H1 (cell line): ENCODE measurements at regions not wholly inside any gene's neighbourhood (a gene's known extent, or its start where the extent isn't known, plus 50 kb on each side); places are given as distances from the start of the nearest gene placed in this dataset.

Experiments
- CTCF ChIA-PET: fragments of 300-600 bp; sonication (Branson Sonifier 250); formaldehyde crosslinking; loops from one replicate; lab custom pipeline; 2021; ENCODE audit not compliant: partially characterized antibody; lab: Charles Lee
- POLR2A ChIA-PET: fragments of 300-600 bp; sonication (Branson Sonifier 250); formaldehyde crosslinking; loops from one replicate; lab custom pipeline; 2021; ENCODE audit warnings: inconsistent platforms; ENCODE audit not compliant: partially characterized antibody; lab: Charles Lee
- DNase-seq, 2 experiments: peaks; one replicate each; pipeline versions ENCODE4 v3.0.0 to v3.0.0-alpha.2; 2010 to 2022; ENCODE audit warnings: low spot score in 2 of 2, low read depth in 1 of 2, mixed read lengths in 1 of 2
- FAIRE-seq: peaks from 2 replicates; lab custom pipeline; 2011; peaks lifted over from hg19 to GRCh38; lab: Jason Lieb, UNC
- H2AFZ ChIP-seq: 2 replicates; pipeline ENCODE4 v1.8.1; 2012; ENCODE audit warnings: low read length, inconsistent platforms
- H2AK5ac ChIP-seq: 2 replicates; pipeline ENCODE4 v1.6.1; 2013; ENCODE audit warnings: low read depth, low read length
- H2BK120ac ChIP-seq: replicated peaks from 2 replicates; pipeline ENCODE3; 2013; ENCODE audit warnings: low read depth, low read length, inconsistent platforms
- H2BK12ac ChIP-seq: 2 replicates; pipeline ENCODE4 v1.6.1; 2013; ENCODE audit warnings: low read depth, low read length
- H2BK15ac ChIP-seq: 2 replicates; pipeline ENCODE4 v1.6.1; 2013; ENCODE audit warnings: low read length
- H2BK20ac ChIP-seq: 2 replicates; pipeline ENCODE4 v1.6.1; 2013; ENCODE audit warnings: low read length
- H2BK5ac ChIP-seq: 2 replicates; pipeline ENCODE4 v1.6.1; 2013; ENCODE audit warnings: low read depth, low read length
- H3K14ac ChIP-seq: 2 replicates; pipeline ENCODE4 v1.6.1; 2013; ENCODE audit warnings: inconsistent platforms; ENCODE audit not compliant: insufficient read length
- H3K18ac ChIP-seq: 2 replicates; pipeline ENCODE4 v1.6.1; 2013; ENCODE audit warnings: low read length; ENCODE audit errors: extremely low read depth
- H3K23ac ChIP-seq: 2 replicates; pipeline ENCODE4 v1.6.1; 2013; ENCODE audit warnings: inconsistent platforms; ENCODE audit not compliant: insufficient read length
- H3K23me2 ChIP-seq: 2 replicates; pipeline ENCODE4 v1.6.1; 2013; ENCODE audit warnings: low read depth, low read length
- H3K27ac ChIP-seq: 2 replicates; pipeline ENCODE4 v1.6.1; 2011; ENCODE audit warnings: low read depth, low read length, inconsistent platforms
- H3K27me3 ChIP-seq, 4 experiments: replicated peaks in 1 of 4; 1 replicate in 1 of 4; 2 replicates in 3 of 4; pipeline versions ENCODE4 v1.6.1 to v1.8.1; 2011 to 2013; ENCODE audit warnings: low read length in 3 of 4, mild to moderate bottlenecking in 3 of 4, inconsistent platforms in 2 of 4, mixed read lengths in 2 of 4, moderate library complexity in 1 of 4; ENCODE audit not compliant: control insufficient read depth in 3 of 4, insufficient read depth in 3 of 4; ENCODE audit errors: extremely low read depth in 1 of 4
- H3K36me3 ChIP-seq, 4 experiments: 2 replicates each; pipeline versions ENCODE4 v1.6.1 to v1.8.1; 2011 to 2013; ENCODE audit warnings: mild to moderate bottlenecking in 4 of 4, low read length in 3 of 4, moderate library complexity in 2 of 4, control low read depth in 1 of 4, inconsistent platforms in 1 of 4; ENCODE audit not compliant: insufficient read depth in 4 of 4, control insufficient read depth in 2 of 4
- H3K4ac ChIP-seq: replicated peaks from 2 replicates; pipeline ENCODE3; 2013; ENCODE audit warnings: low read length, low read depth, mixed read lengths, inconsistent platforms; ENCODE audit not compliant: insufficient read length
- H3K4me1 ChIP-seq, 4 experiments: replicated peaks in 1 of 4; 1 replicate in 1 of 4; 2 replicates in 3 of 4; pipeline versions ENCODE4 v1.6.1 to v1.8.1; 2011 to 2013; ENCODE audit warnings: low read length in 3 of 4, inconsistent platforms in 2 of 4, mixed read lengths in 1 of 4; ENCODE audit not compliant: insufficient read depth in 4 of 4, control insufficient read depth in 3 of 4
- H3K4me2 ChIP-seq, 2 experiments: 2 replicates each; pipeline versions ENCODE4 v1.6.1 to v1.8.1; 2011 to 2013; ENCODE audit warnings: low read depth in 2 of 2, low read length in 2 of 2, control low read depth in 1 of 2, inconsistent platforms in 1 of 2, mild to moderate bottlenecking in 1 of 2; ENCODE audit not compliant: insufficient read depth in 1 of 2
- H3K4me3 ChIP-seq, 4 experiments: fragments of 200-600, 300-600 bp in 1 of 4; sonication (generic), shearing (Covaris generic), sonication (Bioruptor Twin) in 1 of 4; 2 replicates each; pipeline versions ENCODE4 v1.5.1 to v1.8.1; 2011 to 2016; ENCODE audit warnings: low read length in 4 of 4, low read depth in 3 of 4, control low read depth in 2 of 4, inconsistent platforms in 2 of 4, mild to moderate bottlenecking in 2 of 4, mixed read lengths in 1 of 4, moderate library complexity in 1 of 4; ENCODE audit not compliant: insufficient read depth in 2 of 4; ENCODE audit errors: extremely low read depth in 1 of 4
- H3K56ac ChIP-seq: replicated peaks from 2 replicates; pipeline ENCODE3; 2013; ENCODE audit warnings: low read depth, mild to moderate bottlenecking, mixed read lengths, low read length, inconsistent platforms; ENCODE audit not compliant: insufficient read length
- H3K79me1 ChIP-seq: 2 replicates; pipeline ENCODE4 v1.6.1; 2013; ENCODE audit warnings: low read depth, low read length, control low read depth
- H3K79me2 ChIP-seq, 2 experiments: 2 replicates each; pipeline versions ENCODE4 v1.6.1 to v1.8.1; 2012 to 2013; ENCODE audit warnings: low read length in 2 of 2, mild to moderate bottlenecking in 2 of 2, inconsistent platforms in 1 of 2; ENCODE audit not compliant: insufficient read depth in 2 of 2, control insufficient read depth in 1 of 2
- H3K9ac ChIP-seq, 4 experiments: replicated peaks in 1 of 4; 1 replicate in 1 of 4; 2 replicates in 3 of 4; pipeline versions ENCODE4 v1.6.1 to v1.8.1; 2011 to 2013; ENCODE audit warnings: low read depth in 3 of 4, low read length in 3 of 4, control low read depth in 2 of 4, mild to moderate bottlenecking in 2 of 4, moderate library complexity in 2 of 4, inconsistent platforms in 1 of 4; ENCODE audit errors: extremely low read depth in 1 of 4
- H3K9me3 ChIP-seq, 2 experiments: 2 replicates each; pipeline versions ENCODE4 v1.6.1 to v1.8.1; 2012 to 2013; ENCODE audit warnings: mild to moderate bottlenecking in 2 of 2, moderate library complexity in 2 of 2, control low read depth in 1 of 2, inconsistent platforms in 1 of 2, low read depth in 1 of 2, low read length in 1 of 2, mixed read lengths in 1 of 2; ENCODE audit not compliant: insufficient read depth in 2 of 2
- H4K20me1 ChIP-seq, 2 experiments: replicated peaks in 1 of 2; 2 replicates each; pipeline versions ENCODE3 to v1.8.1; 2011 to 2013; ENCODE audit warnings: inconsistent platforms in 2 of 2, low read length in 2 of 2, mild to moderate bottlenecking in 1 of 2; ENCODE audit not compliant: insufficient read depth in 2 of 2, control insufficient read depth in 1 of 2
- H4K5ac ChIP-seq: 2 replicates; pipeline ENCODE4 v1.6.1; 2013; ENCODE audit warnings: low read length, low read depth, mixed read lengths, inconsistent platforms; ENCODE audit not compliant: insufficient read length
- H4K8ac ChIP-seq: 2 replicates; pipeline ENCODE4 v1.8.0; 2013; ENCODE audit warnings: mild to moderate bottlenecking, moderate library complexity, low read length, inconsistent platforms; ENCODE audit not compliant: insufficient read depth; ENCODE audit errors: extremely low read depth
- H4K91ac ChIP-seq: replicated peaks from 2 replicates; pipeline ENCODE3; 2013; ENCODE audit warnings: low read length, mixed read lengths, inconsistent platforms; ENCODE audit not compliant: insufficient read length
- CTBP2 ChIP-seq: IDR thresholded peaks from 2 replicates; pipeline ENCODE4 v1.7.0; 2011; ENCODE audit warnings: borderline replicate concordance, mild to moderate bottlenecking, moderate library complexity, mixed read lengths, low read length; ENCODE audit not compliant: insufficient read depth, insufficient read length
- EP300 ChIP-seq, 2 experiments: IDR thresholded peaks; 1 replicate in 1 of 2; 2 replicates in 1 of 2; pipeline ENCODE4 v1.6.1; 2011 to 2012; ENCODE audit warnings: low read depth in 2 of 2, low read length in 2 of 2, mild to moderate bottlenecking in 2 of 2, borderline replicate concordance in 1 of 2, inconsistent platforms in 1 of 2, moderate library complexity in 1 of 2
- GABPA ChIP-seq: IDR thresholded peaks from 2 replicates; pipeline ENCODE4 v1.6.1; 2011; ENCODE audit warnings: mild to moderate bottlenecking, low read length, moderate library complexity, borderline replicate concordance; ENCODE audit not compliant: insufficient read depth
- JUND ChIP-seq: IDR thresholded peaks from 2 replicates; pipeline ENCODE4 v1.6.1; 2011; ENCODE audit warnings: mild to moderate bottlenecking, improper control_type of control experiment, low read length
- PHF8 ChIP-seq: fragments of 200-600 bp; sonication (generic); conservative IDR thresholded peaks from 2 replicates; pipeline ENCODE4 v1.7.1; 2012; ENCODE audit warnings: low read depth, mild to moderate bottlenecking, inconsistent platforms, low read length, moderate library complexity
- RBBP5 ChIP-seq: IDR thresholded peaks from 2 replicates; pipeline ENCODE4 v1.7.1; 2012; ENCODE audit warnings: low read depth, mild to moderate bottlenecking, inconsistent platforms, low read length, moderate library complexity, borderline replicate concordance
- RNF2 ChIP-seq: fragments of 200-900, 300-1000 bp; sonication (generic); IDR thresholded peaks from 2 replicates; pipeline ENCODE4 v1.7.1; 2016; ENCODE audit warnings: borderline replicate concordance, low read depth, mild to moderate bottlenecking, antibody characterized with exemption, low read length; ENCODE audit not compliant: poor library complexity, severe bottlenecking; ENCODE audit errors: missing control alignments
- SP1 ChIP-seq: IDR thresholded peaks from 2 replicates; pipeline ENCODE4 v1.6.1; 2011; ENCODE audit warnings: low read depth, low read length
- SUZ12 ChIP-seq: fragments of 200-600 bp; sonication (generic); IDR thresholded peaks from 2 replicates; pipeline ENCODE4 v1.6.1; 2012; ENCODE audit warnings: mild to moderate bottlenecking, inconsistent platforms, low read length, moderate library complexity, mixed read lengths
- TCF12 ChIP-seq: IDR thresholded peaks from 2 replicates; pipeline ENCODE4 v1.6.1; 2011; ENCODE audit warnings: low read depth, mild to moderate bottlenecking, low read length
- WGBS, 2 experiments: shearing (Covaris generic) in 1 of 2; methylation state at CpG; one replicate each; pipeline versions ENCODE4 v1.1.6 to v1.1.7; 2013 to 2015; ENCODE audit warnings: low lambda C conversion rate in 2 of 2, mixed read lengths in 2 of 2, inconsistent platforms in 1 of 2, low coverage in 1 of 2, missing lambda C conversion rate in 1 of 2; ENCODE audit not compliant: insufficient replicate concordance in 2 of 2, insufficient coverage in 1 of 2, insufficient read length in 1 of 2; ENCODE audit errors: extremely low coverage in 1 of 2, missing lambda C conversion rate in 1 of 2; 5-methylcytosine and 5-hydroxymethylcytosine counted together
- TF ChIP-seq, protein P1 (sequence below), 3 experiments: IDR thresholded peaks; 1 replicate in 2 of 3; 2 replicates in 1 of 3; pipeline versions ENCODE4 v1.5.1 to v1.6.1; 2011; ENCODE audit warnings: low read length in 3 of 3, mild to moderate bottlenecking in 3 of 3, inconsistent platforms in 2 of 3, low read depth in 1 of 3, moderate library complexity in 1 of 3; ENCODE audit not compliant: insufficient read depth in 1 of 3; ENCODE audit errors: control extremely low read depth in 1 of 3

DNA sequence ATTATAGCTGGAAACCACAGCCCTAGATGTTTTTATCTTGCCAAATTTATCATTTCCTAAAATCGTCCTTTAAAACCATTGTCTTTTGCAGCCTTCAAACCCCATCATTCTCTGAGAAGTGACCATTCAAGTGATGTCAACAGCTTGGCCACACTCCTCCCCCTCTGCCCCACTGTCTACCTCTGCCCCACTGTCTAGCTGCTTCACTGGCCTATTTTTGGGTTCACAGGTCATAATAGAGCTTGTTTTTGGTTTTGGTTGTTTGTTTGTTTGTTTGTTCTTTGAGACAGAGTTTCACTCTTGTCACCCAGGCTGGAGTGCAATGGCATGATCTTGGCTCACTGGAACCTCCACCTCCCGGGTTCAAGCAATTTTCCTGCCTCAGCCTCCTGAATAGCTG is 93.2 kb upstream of the IL12A start:
- Histone ChIP-seq H3K9me3 (no peaks in the 10 kb centered on the region), H3K14ac (no peak overlapping the region), H3K27ac (no peak overlapping the region), H3K23me2 (no peaks in the 10 kb centered on the region), H3K79me2 (no peaks in the 10 kb centered on the region), H3K36me3 (peaks cover 0 to 8% (median 5%) of the 10 kb centered on the region in 4 experiments; a peak in 4 of 8 replicates), H2BK15ac (no peak overlapping the region), H2AK5ac (no peak overlapping the region), H3K56ac (no peak overlapping the region), H3K4ac (no peak overlapping the region), H2BK120ac (no peak overlapping the region), H3K79me1 (no peaks in the 10 kb centered on the region), H2BK12ac (no peak overlapping the region), H3K4me1 (no peaks in the 10 kb centered on the region), H4K91ac (no peak overlapping the region), H3K4me2 (no peak overlapping the region), H4K8ac (no peak overlapping the region), H3K23ac (no peak overlapping the region), H2BK20ac (no peak overlapping the region), H2AFZ (no peak overlapping the region), H3K27me3 (no peaks in the 10 kb centered on the region), H4K20me1 (peaks cover 0 to 2% of the 10 kb centered on the region in 2 experiments), H4K5ac (no peak overlapping the region), H3K9ac (no peak overlapping the region), H3K4me3 (no peak overlapping the region), H2BK5ac (no peak overlapping the region), H3K18ac (no peak overlapping the region)
- POLR2A ChIA-PET: interaction anchor here (1.1 kb wide), 1 partner anchor 10 kb away, joined by 3 read pairs; no protein-coding TSS in a partner anchor
- DNase-seq (no peak), FAIRE-seq (no peak)
- CTCF ChIA-PET: interaction anchor here (0.5 to 3.4 kb wide), 8 partner anchors 10 to 1601 kb away, joined by 3 to 27 read pairs (median 5); partner anchors contain the start of gene IL12A
- 78% methylated on average over 2 of the region's 2 CpGs; no CpG with 5 or more reads in 1 of the 2 experiments for WGBS, 2 experiments
- no peak for TF ChIP-seq GABPA
- no peak for TF ChIP-seq TCF12
- no peak for TF ChIP-seq RNF2
- no peak for TF ChIP-seq SUZ12
- TF ChIP-seq CTBP2: no peak
- no peak for TF ChIP-seq EP300 (IDR thresholded peaks at IDR 0.05; ENCODE audit: borderline replicate concordance in 1 of 2, low read depth in 2 of 2, low read length in 2 of 2)
- TF ChIP-seq, protein P1, sequence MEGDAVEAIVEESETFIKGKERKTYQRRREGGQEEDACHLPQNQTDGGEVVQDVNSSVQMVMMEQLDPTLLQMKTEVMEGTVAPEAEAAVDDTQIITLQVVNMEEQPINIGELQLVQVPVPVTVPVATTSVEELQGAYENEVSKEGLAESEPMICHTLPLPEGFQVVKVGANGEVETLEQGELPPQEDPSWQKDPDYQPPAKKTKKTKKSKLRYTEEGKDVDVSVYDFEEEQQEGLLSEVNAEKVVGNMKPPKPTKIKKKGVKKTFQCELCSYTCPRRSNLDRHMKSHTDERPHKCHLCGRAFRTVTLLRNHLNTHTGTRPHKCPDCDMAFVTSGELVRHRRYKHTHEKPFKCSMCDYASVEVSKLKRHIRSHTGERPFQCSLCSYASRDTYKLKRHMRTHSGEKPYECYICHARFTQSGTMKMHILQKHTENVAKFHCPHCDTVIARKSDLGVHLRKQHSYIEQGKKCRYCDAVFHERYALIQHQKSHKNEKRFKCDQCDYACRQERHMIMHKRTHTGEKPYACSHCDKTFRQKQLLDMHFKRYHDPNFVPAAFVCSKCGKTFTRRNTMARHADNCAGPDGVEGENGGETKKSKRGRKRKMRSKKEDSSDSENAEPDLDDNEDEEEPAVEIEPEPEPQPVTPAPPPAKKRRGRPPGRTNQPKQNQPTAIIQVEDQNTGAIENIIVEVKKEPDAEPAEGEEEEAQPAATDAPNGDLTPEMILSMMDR (IDR thresholded peaks at IDR 0.05; ENCODE audit: control extremely low read depth in 1 of 3, insufficient read depth in 1 of 3, low read depth in 1 of 3, low read length in 3 of 3): no peak
- TF ChIP-seq PHF8: no peak
- TF ChIP-seq RBBP5: no peak
- TF ChIP-seq SP1: no peak
- no peak for TF ChIP-seq JUND
